Stimulated activated naive CD8-positive, alpha-beta T cell treated with anti-CD3 and anti-CD28 coated beads, Interleukin-15, Interleukin-2, amounts not matched to agents 100 U/mL and 50 U/mL, for 24 hours (primary cell): ENCODE measurements at regions not wholly inside any gene's neighbourhood (a gene's known extent, or its start where the extent isn't known, plus 50 kb on each side); places are given as distances from the start of the nearest gene placed in this dataset.
"Not testable (repeated sequence)": the region's sequence is repeated elsewhere in the genome, so short reads cannot be mapped to it uniquely, and the experiment has no call there.

Experiments
- ATAC-seq: fragments of 150-1000 bp; cut with Tn5 transposase; one replicate; pipeline ENCODE4 v1.10.0; 2021
- DNase-seq: peaks from one replicate; pipeline ENCODE4 v3.0.0; 2021

DNA sequence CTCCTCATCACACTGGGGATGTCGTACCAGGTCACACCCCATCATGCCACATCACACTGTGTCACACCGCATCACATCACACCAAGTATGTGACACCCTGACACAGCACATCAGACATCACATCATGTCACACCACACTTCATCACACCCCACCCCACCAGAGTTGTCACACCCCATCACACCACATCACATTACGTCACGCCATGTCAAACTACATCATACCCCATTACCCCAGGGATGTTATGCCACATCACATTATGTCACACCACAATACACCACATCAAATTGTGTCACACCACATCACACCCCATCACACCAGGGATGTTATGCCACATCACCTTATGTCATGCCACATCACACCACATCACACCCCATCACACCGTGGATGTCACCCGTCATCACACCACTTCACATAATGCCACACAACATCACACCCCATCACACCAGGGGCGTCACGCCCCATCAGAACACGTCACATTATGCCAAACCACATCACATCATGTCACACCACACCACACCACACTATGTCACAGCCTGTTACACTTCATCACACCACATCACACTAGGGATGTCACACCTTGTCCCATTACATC is 133.6 kb downstream of the TMEM121 start:
- DNase-seq: no peak
- no peak for ATAC-seq

- DNase-seq (no peak), ATAC-seq (no peak)
Measured at GRCh38 chr14:105660816-105661531, 134.6 kb downstream of the TMEM121 start.

- not testable (repeated sequence) for ATAC-seq, DNase-seq
Measured at GRCh38 chr14:105662043-105662442, 135.7 kb downstream of the TMEM121 start.

DNA sequence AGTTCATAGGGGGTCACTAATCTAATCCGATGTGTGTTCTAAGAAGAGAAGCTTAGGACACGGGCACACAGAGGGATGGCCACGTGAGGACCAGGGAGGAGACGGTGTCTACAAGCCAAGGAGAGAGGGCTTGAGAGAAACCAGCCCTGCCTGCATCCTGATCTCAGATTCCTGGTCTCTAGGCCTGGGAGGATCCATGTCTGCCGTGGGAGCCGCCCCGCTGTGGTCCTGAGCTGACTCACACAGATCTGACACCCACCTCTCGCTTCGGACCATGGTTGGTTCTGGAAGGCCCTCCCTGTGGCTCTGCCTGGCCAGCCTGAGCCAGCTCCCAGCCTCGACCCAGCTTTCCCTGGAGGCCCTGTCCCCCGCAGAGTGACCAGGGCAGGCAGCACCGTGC is 136.2 kb downstream of the TMEM121 start:
- not testable (repeated sequence) for DNase-seq, ATAC-seq

GRCh38 chr14:105663323-105663722 is 136.9 kb downstream of the TMEM121 start:
- not testable (repeated sequence) for DNase-seq, ATAC-seq

DNA sequence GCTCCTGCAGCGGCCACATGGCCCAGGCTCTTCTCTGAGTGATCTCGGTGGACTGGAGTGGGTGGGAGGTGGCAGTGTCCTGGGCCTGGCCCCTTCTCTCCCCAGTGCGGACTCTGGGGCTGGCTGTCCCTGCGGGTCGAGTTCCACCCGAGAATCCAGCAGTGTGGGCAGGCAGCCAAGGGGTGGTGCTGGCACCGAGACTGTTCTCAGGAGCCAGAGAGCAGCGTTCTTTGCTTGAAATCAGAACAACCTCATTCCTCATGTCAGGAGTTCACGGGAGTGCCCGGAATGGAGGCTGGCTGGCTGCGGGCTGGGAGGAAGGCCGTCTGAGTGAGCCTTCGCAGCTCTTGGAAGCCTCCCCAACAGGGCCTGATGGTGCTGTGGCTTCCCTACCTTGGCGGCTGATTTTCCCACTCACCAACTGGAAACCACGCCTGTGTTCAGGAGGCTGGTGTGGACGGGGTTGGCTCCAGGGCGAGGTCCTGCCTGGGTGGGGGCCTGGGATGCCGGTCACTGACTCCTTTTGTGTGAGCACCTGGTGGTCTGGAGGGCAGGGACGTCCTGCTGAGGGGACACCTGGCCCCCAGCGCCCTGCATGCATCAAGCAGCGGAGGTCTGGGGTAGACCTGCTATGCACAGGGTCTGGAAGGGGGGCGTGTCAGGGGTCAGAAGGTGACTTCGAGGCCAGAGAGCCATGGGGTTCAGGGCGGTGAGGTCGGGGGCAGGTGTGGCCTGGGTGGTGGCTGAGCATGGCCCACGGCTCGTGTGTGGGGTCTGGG is 137.6 kb downstream of the TMEM121 start:
- not testable (repeated sequence) for ATAC-seq, DNase-seq

DNA sequence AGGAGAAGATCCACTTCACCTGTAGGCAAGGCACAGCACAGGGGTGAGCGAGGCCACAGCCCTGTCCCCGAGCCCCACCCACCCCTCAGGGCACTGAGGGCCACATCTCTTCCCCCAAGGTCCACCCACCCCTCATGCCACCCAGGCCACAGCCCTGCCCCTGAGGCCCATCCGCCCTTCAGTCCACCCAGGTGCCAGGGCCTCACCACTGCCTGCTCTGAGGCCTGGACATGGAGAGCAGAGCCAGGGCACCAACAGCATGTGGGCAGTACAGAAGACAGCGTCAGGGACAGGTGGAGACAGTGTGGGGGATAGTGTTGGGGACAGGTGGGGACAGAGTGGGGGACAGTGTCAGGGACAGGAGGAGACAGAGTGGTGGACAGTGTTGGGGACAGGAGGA is 138.3 kb downstream of the TMEM121 start:
- DNase-seq: no peak
- ATAC-seq: no peak

- ATAC-seq: peak; percentile 12
Measured at GRCh38 chr14:105665247-105665950, 139.0 kb downstream of the TMEM121 start.

GRCh38 chr14:105665951-105666277 is 139.5 kb downstream of the TMEM121 start:
- DNase-seq (no peak), ATAC-seq (no peak)

More at GRCh38 chr14:105665247-105665950, 139.0 kb downstream of the TMEM121 start:
- DNase-seq: no peak

GRCh38 chr14:105666420-105666819 is 140.0 kb downstream of the TMEM121 start:
- no peak for ATAC-seq

DNA sequence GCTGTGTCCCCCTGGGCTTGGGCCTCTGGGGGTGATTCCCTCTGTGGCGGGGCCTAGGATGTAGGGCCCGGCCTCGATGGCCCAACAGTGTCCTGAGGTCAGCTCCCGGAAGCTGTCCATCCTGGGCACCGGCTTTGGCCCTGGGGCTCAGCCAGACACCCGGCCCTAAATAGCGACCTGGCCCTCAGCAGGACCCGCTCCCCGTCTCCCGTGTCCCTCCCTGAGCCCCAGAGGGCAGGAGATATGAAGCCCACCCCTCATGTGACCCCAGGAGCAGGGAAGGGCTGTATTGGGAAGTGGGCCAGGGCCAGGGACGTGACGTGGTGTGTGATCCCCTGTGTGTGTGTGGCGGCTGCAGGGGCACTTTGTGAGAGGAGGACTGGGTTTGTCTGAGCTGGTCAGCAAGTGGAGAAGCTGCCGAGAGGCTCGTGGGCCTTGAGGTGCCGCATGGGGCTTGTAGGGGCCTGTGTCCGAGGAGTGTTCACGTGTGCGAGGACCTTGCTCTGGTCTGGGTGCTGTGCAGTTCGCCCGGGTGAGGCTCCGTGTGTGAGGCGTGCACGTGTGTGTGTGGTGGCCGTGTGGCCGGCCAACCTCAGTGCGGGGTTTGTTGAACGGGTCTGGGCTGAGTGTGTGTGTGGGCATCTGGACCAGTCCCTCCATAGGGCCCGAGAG is 140.7 kb downstream of the TMEM121 start:
- DNase-seq, ATAC-seq: not testable (repeated sequence)

More at GRCh38 chr14:105666420-105666819, 140.0 kb downstream of the TMEM121 start:
- no peak for DNase-seq

DNA sequence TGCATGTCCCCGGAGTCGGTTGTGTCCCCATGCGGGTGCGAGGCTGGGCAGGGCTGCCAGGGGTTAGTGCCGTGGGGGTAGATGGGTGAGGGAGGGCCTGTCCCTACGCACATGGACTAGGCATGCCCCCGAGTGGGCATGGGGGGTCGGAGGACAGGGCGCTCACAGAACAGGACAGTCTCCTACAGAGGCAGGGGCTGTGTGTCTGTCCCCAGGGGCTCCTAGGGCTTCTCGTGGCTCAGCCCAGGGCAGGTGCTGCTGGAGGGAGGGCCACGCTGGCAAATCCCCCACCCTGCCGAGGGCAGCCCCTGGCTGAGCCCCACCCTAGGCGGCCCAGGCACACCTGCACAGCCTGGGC is 141.3 kb downstream of the TMEM121 start:
- ATAC-seq, DNase-seq: not testable (repeated sequence)

GRCh38 chr14:105668021-105668420 is 141.6 kb downstream of the TMEM121 start:
- not testable (repeated sequence) for DNase-seq, ATAC-seq

GRCh38 chr14:105668471-105669230 is 142.3 kb downstream of the TMEM121 start:
- ATAC-seq, DNase-seq: not testable (repeated sequence)

- not testable (repeated sequence) for ATAC-seq, DNase-seq
Measured at GRCh38 chr14:105669231-105669610, 142.8 kb downstream of the TMEM121 start.

- not testable (repeated sequence) for ATAC-seq, DNase-seq
Measured at GRCh38 chr14:105669646-105670045, 143.3 kb downstream of the TMEM121 start.

DNA sequence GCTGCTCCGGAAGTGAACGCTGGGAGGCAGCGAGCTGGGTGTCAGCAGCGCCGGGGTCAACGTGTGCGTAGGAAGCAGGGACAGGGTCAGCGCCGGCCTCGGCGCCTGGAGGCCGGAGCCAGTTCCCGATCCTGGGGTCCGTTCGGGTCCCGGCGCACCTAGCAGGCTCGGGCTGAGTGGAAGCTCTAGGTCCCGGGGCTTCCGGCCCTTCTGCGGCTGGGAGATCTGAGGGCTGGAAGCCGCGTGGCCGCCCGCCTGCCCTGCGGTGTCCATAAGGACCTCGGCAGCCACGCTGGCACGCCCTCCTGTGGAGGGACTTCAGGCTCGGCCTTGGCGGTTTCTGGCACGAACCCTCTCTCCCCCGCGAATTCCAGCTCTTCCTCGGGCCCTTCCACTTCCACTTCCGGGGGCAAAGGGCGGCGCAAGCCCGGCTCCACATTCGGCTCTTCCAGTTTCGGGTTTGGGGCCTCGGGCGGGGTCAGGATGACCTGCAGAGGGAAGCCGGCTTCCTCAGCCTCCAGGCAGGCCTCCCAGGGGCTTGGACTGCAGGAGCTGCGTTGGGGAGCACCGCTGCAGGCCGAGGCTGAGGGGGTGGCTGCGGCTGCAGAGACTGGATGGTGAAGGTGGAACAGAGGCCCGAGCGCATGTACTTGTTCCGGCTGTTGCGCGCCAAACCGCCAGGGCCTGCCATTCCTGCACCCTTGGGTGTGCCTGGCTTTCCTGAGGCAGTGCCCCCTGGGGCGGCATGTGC is 146.2 kb downstream of the TMEM121 start:
- DNase-seq, ATAC-seq: not testable (repeated sequence)

DNA sequence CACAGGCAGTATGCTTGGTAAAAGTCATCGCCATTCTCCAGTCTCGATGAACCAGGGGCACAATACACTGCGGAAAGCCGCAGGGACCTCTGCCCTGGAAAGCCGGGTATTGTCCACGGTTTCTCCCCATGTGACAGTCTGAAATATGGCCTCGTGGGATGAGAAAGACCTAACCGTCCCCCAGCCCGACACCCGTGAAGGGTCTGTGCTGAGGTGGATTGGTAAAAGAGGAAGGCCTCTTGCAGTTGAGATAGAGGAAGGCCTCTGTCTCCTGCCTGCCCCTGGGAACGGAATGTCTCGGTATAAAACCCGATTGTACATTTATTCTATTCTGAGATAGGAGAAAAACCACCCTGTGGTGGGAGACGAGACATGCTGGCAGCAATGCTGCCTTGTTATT is 149.1 kb downstream of the TMEM121 start:
- ATAC-seq, DNase-seq: not testable (repeated sequence)

DNA sequence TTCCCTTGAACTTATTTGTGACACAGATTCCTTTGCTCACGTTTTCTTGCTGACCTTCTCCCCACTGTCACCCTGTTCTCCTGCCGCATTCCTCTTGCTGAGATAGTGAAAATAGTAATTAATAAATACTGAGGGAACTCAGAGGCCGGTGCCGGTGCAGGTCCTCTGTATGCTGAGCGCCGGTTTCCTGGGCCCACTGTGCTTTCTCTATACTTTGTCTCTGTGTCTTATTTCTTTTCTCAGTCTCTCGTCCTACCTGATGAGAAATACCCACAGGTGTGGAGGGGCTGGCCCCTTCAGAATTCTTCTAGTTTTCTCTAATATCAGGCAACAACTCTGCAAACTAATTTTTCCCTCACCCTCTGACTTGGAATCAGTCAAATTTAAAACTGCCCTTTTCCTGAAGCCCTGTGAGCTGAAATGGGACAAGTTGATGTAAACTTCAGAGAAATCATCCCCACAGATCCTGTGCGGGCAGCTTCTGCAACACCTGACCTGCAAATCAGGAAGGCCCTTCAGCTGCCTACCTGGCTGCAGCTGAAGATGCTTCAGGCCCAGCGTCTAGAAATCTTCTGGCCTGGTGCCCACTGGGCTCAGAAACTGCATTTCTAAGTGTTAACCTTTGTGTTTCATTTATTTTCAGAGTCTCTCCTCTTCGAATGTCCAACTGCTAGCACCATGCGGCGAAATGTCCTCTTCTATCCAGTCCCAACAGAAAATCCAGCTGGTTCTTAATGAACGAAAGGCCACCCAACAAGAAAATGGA is 149.7 kb downstream of the TMEM121 start:
- DNase-seq, ATAC-seq: not testable (repeated sequence)
